Fibroblast of lung (primary cell): ENCODE measurements at regions not wholly inside any gene's neighbourhood (a gene's known extent, or its start where the extent isn't known, plus 50 kb on each side); places are given as distances from the start of the nearest gene placed in this dataset.

ENCODE experiments used
- DNase-seq, 2 donors: peaks; one replicate each; pipeline versions ENCODE4 v3.0.0 to v3.0.0-alpha.2; 2010; ENCODE audit warnings: low read depth in 2 of 2
- H2AFZ ChIP-seq: 2 replicates; pipeline ENCODE4 v1.5.1; 2012; ENCODE audit warnings: low read length, control low read depth, inconsistent platforms
- H3K27ac ChIP-seq: 2 replicates; pipeline ENCODE4 v1.5.1; 2011; ENCODE audit warnings: low read length, control low read depth; ENCODE audit not compliant: insufficient read depth
- H3K27me3 ChIP-seq: 2 replicates; pipeline ENCODE4 v1.5.1; 2011; ENCODE audit warnings: mild to moderate bottlenecking, low read length; ENCODE audit not compliant: control insufficient read depth, insufficient read depth
- H3K36me3 ChIP-seq: 2 replicates; pipeline ENCODE4 v1.5.1; 2011; ENCODE audit warnings: low read length; ENCODE audit not compliant: control insufficient read depth, insufficient read depth
- H3K4me1 ChIP-seq: 2 replicates; pipeline ENCODE4 v1.5.1; 2011; ENCODE audit warnings: low read length; ENCODE audit not compliant: control insufficient read depth, insufficient read depth; ENCODE audit errors: extremely low read depth
- H3K4me2 ChIP-seq: 2 replicates; pipeline ENCODE4 v1.5.1; 2011; ENCODE audit warnings: low read length, control low read depth; ENCODE audit not compliant: insufficient read depth; ENCODE audit errors: extremely low read depth
- H3K4me3 ChIP-seq, 4 experiments: fragments of 200-600 bp in 1 of 4; sonication (generic) in 1 of 4; replicated peaks in 1 of 4; 2 replicates each; pipeline ENCODE4 v1.5.1; 2011 to 2016; ENCODE audit warnings: low read length in 4 of 4, low read depth in 3 of 4, mild to moderate bottlenecking in 3 of 4, control low read depth in 2 of 4, inconsistent platforms in 1 of 4, mixed read lengths in 1 of 4; ENCODE audit not compliant: insufficient read depth in 1 of 4; ENCODE audit errors: control extremely low read depth in 1 of 4
- H3K79me2 ChIP-seq: 2 replicates; pipeline ENCODE4 v1.5.1; 2012; ENCODE audit warnings: mild to moderate bottlenecking, low read length, inconsistent platforms; ENCODE audit not compliant: control insufficient read depth, insufficient read depth
- H3K9ac ChIP-seq: 2 replicates; pipeline ENCODE4 v1.5.1; 2011; ENCODE audit warnings: mild to moderate bottlenecking, low read length, control low read depth; ENCODE audit not compliant: insufficient read depth
- H3K9me3 ChIP-seq: 2 replicates; pipeline ENCODE4 v1.5.1; 2012; ENCODE audit warnings: low read depth, low read length; ENCODE audit not compliant: control insufficient read depth, insufficient read depth
- H4K20me1 ChIP-seq: 2 replicates; pipeline ENCODE4 v1.5.1; 2011; ENCODE audit warnings: low read length; ENCODE audit not compliant: control insufficient read depth, insufficient read depth; ENCODE audit errors: extremely low read depth
- CTCF ChIP-seq, 2 donors: IDR thresholded peaks in 1 of 2; conservative IDR thresholded peaks in 1 of 2; 1 replicate in 1 of 2; 2 replicates in 1 of 2; pipeline ENCODE4 v1.5.1; 2011 to 2012; ENCODE audit warnings: low read length in 2 of 2, control low read depth in 1 of 2, inconsistent platforms in 1 of 2, low read depth in 1 of 2, mild to moderate bottlenecking in 1 of 2
- EZH2 ChIP-seq: IDR thresholded peaks from 2 replicates; pipeline ENCODE4 v1.5.1; 2012; ENCODE audit warnings: low read length, control low read depth, mild to moderate bottlenecking; ENCODE audit errors: missing control alignments

GRCh38 chr1:115557715-115558114 is 84.1 kb upstream of the VANGL1 start:
- no peak overlapping the region for H3K9ac ChIP-seq

GRCh38 chr1:115556236-115556635 is 85.5 kb upstream of the VANGL1 start:
- TF ChIP-seq CTCF (conservative IDR thresholded peaks at IDR 0.05 in 1 of 2, IDR thresholded peaks at IDR 0.05 in 1 of 2; ENCODE audit: low read depth in 1 of 2, low read length in 2 of 2) (no peak), EZH2 (no peak)
- no peak overlapping the region for H3K9ac ChIP-seq

More at GRCh38 chr1:115557715-115558114, 84.1 kb upstream of the VANGL1 start:
- no peak overlapping the region for H2AFZ ChIP-seq
- no peaks in the 10 kb centered on the region for H3K9me3 ChIP-seq
- H3K4me1 ChIP-seq = peaks cover 2% of the 10 kb centered on the region
- H3K79me2 ChIP-seq = no peaks in the 10 kb centered on the region
- no peak overlapping the region for H3K4me2 ChIP-seq
- H3K27me3 ChIP-seq = no peaks in the 10 kb centered on the region
- DNase-seq = no peak
- no peak overlapping the region for H3K27ac ChIP-seq
- H3K36me3 ChIP-seq = no peaks in the 10 kb centered on the region
- no peak overlapping the region for H3K4me3 ChIP-seq
- no peaks in the 10 kb centered on the region for H4K20me1 ChIP-seq
- no peak for TF ChIP-seq CTCF (conservative IDR thresholded peaks at IDR 0.05 in 1 of 2, IDR thresholded peaks at IDR 0.05 in 1 of 2; ENCODE audit: low read depth in 1 of 2, low read length in 2 of 2)
- TF ChIP-seq EZH2 = no peak

GRCh38 chr1:115555446-115555845 is 86.3 kb upstream of the VANGL1 start:
- no peaks in the 10 kb centered on the region for H3K36me3 ChIP-seq
- no peak overlapping the region for H3K27ac ChIP-seq
- H3K4me3 ChIP-seq = no peak overlapping the region
- H3K27me3 ChIP-seq = no peaks in the 10 kb centered on the region
- no peak for DNase-seq
- no peak overlapping the region for H3K9ac ChIP-seq
- no peak for TF ChIP-seq EZH2
- no peak for TF ChIP-seq CTCF (conservative IDR thresholded peaks at IDR 0.05 in 1 of 2, IDR thresholded peaks at IDR 0.05 in 1 of 2; ENCODE audit: low read depth in 1 of 2, low read length in 2 of 2)
- H3K4me1 ChIP-seq = peaks cover 2% of the 10 kb centered on the region
- H2AFZ ChIP-seq = no peak overlapping the region
- H3K9me3 ChIP-seq = no peaks in the 10 kb centered on the region
- no peak overlapping the region for H3K4me2 ChIP-seq
- H3K79me2 ChIP-seq = no peaks in the 10 kb centered on the region
- H4K20me1 ChIP-seq = no peaks in the 10 kb centered on the region

More at GRCh38 chr1:115556236-115556635, 85.5 kb upstream of the VANGL1 start:
- peak in 1 of 2 donors; percentile 6 for DNase-seq
- Histone ChIP-seq H3K4me1 (peaks cover 2% of the 10 kb centered on the region), H3K27ac (no peak overlapping the region), H3K4me3 (no peak overlapping the region), H3K4me2 (peak overlapping the region; percentile 2), H3K79me2 (no peaks in the 10 kb centered on the region), H3K36me3 (no peaks in the 10 kb centered on the region), H4K20me1 (no peaks in the 10 kb centered on the region), H3K9me3 (no peaks in the 10 kb centered on the region), H2AFZ (no peak overlapping the region), H3K27me3 (no peaks in the 10 kb centered on the region)
